Liver (tissue), 3 donors: ENCODE measurements at regions not wholly inside any gene's neighbourhood (a gene's known extent, or its start where the extent isn't known, plus 50 kb on each side); places are given as distances from the start of the nearest gene placed in this dataset.

Source experiments
- ATF3 ChIP-seq: IDR thresholded peaks from 2 replicates; pipeline ENCODE4 v1.6.1; 2016; ENCODE audit warnings: antibody characterized with exemption
- CTCF ChIP-seq: fragments of 150-350 bp; IDR thresholded peaks from 2 replicates; pipeline ENCODE4 v1.5.1; 2017; ENCODE audit warnings: improper control_type of control experiment, low read depth, low read length; ENCODE audit not compliant: missing input control
- GABPA ChIP-seq, 2 donors: IDR thresholded peaks in 1 of 2; conservative IDR thresholded peaks in 1 of 2; 2 replicates each; pipeline ENCODE4 v1.6.1; 2016; ENCODE audit warnings: antibody characterized with exemption in 2 of 2, mild to moderate bottlenecking in 1 of 2, moderate library complexity in 1 of 2
- JUND ChIP-seq, 2 donors: IDR thresholded peaks; 2 replicates each; pipeline ENCODE4 v1.6.1; 2016; ENCODE audit warnings: antibody characterized with exemption in 2 of 2
- RAD21 ChIP-seq, 2 donors: IDR thresholded peaks; 2 replicates each; pipeline ENCODE4 v1.6.1; 2016; ENCODE audit warnings: antibody characterized with exemption in 2 of 2, mild to moderate bottlenecking in 2 of 2
- RXRA ChIP-seq, 2 donors: IDR thresholded peaks; 2 replicates each; pipeline ENCODE4 v1.6.1; 2017 to 2018; ENCODE audit warnings: antibody characterized with exemption in 2 of 2, mild to moderate bottlenecking in 1 of 2
- donor health status: healthy.
- donor health status: healthy.

- TF ChIP-seq RAD21 (IDR thresholded peaks at IDR 0.05): no peak
- no peak for TF ChIP-seq JUND (IDR thresholded peaks at IDR 0.05)
- TF ChIP-seq RXRA (IDR thresholded peaks at IDR 0.05): no peak
- TF ChIP-seq CTCF: no peak
- no peak for TF ChIP-seq ATF3
- no peak for TF ChIP-seq GABPA (IDR thresholded peaks at IDR 0.05 in 1 of 2, conservative IDR thresholded peaks at IDR 0.05 in 1 of 2)
Measured at GRCh38 chr20:62585461-62585970, 56.8 kb upstream of the SLCO4A1 start.
